GM08714 (cell line): ENCODE measurements at regions not wholly inside any gene's neighbourhood (a gene's known extent, or its start where the extent isn't known, plus 50 kb on each side); places are given as distances from the start of the nearest gene placed in this dataset.
"Not testable (repeated sequence)": the region's sequence is repeated elsewhere in the genome, so short reads cannot be mapped to it uniquely, and the experiment has no call there.

Experiments used
- H3K4me3 ChIP-seq: fragments of 200-500 bp; sonication (Bioruptor generic); 2 replicates; pipeline ENCODE4 v1.5.1; 2014; ENCODE audit warnings: mild to moderate bottlenecking, low read length, inconsistent platforms
- ZNF274 ChIP-seq: IDR thresholded peaks from 2 replicates; pipeline ENCODE4 v1.6.1; 2012; ENCODE audit warnings: mild to moderate bottlenecking, low read depth, low read length

DNA sequence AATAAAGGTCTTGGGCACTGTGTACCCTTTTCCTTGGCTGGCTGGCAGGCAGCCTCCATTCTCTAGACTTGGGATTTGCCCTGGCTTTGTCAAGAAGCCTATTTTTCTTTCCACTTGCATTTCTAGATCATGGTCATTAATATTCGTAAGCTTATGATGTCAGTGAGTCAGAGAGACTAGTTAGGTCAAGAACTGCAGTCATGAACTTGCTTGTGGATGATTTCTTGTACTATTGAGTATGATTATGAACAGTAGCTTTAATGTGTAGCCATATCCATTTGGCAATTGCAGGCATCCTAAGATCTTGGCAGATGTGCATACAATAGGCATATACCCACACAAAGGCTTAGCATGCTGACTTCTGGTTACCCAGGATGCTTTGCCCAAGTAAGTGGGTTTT, 186.8 kb upstream of the CLINT1 start:
- H3K4me3 ChIP-seq = no peak overlapping the region
- TF ChIP-seq ZNF274 = no peak

DNA sequence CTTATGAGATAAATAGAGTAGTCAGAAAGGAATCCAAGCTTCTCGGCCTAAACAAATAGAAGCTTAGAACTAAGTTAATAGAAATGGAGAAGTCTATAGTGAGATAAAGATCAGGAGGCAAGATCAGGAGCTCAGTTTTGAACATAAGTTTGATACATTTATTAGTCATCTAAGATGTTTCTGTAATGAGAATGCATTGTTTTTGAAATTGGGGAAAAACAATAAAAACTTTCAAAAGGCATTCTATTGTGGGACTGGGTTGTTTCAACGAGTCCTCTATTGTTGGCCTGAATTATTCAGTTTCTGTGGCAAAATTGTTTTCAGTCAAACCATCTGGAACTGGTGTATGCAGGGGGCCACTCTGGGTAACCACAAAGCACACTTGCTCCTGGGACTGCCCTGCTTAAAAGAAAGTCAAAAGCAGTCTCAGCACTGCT, 181.0 kb upstream of the CLINT1 start:
- no peak for TF ChIP-seq ZNF274
- H3K4me3 ChIP-seq = no peak overlapping the region

DNA sequence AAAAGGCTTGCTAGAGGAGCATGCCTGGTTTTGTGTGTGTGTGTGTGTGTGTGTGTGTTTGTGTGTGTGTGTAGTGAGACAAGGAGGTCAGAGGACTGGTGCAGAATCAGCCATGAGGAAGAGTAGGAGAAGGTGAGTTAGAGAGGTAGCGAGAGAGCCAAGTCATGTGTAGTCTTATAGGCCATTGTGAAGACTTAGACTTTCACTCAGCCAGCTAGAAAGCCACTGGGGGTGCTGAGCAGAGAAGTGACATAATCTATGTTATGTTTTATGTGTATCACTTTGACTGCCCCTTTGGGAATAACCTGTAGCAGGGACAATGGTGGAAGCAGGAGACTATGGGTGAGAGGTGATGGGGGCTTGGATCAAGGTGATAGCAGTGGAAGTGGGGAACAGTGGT, 180.5 kb upstream of the CLINT1 start:
- H3K4me3 ChIP-seq = no peak overlapping the region
- no peak for TF ChIP-seq ZNF274

DNA sequence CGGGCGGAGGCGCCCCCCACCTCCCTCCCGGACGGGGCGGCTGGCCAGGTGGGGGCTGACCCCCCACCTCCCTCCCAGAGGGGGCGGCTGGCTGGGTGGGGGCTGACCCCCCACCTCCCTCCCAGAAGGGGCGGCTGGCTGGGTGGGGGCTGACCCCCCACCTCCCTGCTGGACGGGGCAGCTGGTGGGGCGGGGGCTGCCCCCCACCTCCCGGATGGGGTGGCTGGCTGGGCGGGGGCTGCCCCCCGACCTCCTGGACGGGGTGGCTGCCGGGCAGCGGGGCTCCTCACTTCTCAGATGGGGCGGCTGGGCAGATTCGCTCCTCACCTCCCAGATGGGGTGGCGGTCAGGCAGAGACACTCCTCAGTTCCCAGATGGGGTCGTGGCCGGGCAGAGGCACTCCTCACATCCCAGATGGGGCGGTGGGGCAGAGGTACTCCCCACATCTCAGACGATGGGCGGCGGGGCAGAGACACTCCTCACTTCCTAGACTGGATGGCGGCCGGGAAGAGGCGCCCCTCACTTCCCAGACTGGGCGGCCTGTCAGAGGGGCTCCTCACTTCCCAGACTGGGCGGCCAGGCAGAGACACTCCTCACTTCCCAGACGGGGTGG, 178.1 kb upstream of the CLINT1 start:
- not testable (repeated sequence) for H3K4me3 ChIP-seq

DNA sequence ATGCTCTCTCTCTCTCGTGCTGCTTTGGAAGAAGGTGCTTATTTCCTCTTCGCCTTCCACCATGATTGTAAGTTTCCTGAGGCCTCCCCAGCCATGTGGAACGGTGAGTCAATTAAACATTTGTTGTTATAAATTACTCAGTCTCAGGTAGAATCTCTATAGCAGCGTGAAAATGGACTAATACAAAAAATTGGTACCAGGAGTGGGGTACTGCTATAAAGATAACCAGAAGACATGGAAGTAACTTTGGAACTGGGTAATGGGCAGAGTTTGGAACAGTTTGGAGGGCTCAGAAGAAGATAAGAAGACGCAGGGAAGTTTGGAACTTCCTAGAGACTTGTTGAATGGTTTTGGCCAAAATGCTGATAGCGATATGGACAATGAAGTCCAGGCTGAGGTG, 175.6 kb upstream of the CLINT1 start:
- not testable (repeated sequence) for H3K4me3 ChIP-seq

DNA sequence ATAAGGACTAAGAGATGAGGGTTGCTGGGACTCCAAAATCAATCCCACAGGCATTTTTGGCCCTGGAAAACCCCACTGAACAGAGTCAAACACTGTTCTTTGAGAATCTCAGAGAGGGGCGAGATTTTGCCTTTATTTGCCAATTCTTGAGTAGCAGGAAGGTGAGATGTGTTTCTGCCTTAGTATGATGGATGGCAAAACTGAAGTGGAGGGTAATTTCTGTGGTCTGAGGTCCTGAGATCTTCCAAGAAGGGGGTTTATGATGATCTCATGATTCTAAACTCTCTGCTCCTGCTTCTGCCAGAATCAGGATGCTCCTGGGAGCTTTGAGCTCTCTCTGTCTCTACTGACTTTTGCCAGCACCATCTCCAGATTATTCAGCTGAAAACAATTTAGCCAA, 174.8 kb upstream of the CLINT1 start:
- TF ChIP-seq ZNF274 = no peak
- no peak overlapping the region for H3K4me3 ChIP-seq

DNA sequence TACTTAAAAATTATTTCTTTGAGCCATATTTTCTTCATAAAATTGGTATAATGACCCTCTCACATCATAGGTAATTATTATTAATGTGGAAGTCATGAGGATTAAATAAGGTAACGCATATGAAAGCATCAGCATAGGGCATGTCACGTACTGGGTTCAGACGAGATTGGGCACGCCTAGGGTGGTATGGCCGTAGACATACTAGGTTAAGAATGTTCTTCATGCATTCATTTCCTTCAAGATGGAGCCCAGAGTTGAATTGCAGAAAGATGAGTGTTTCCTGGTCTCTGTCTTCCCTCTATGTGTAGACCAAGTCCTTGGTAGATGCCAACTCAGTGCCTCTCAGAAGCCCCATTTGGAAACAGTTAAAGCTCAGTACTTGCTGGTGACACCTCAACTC, 174.1 kb upstream of the CLINT1 start:
- no peak overlapping the region for H3K4me3 ChIP-seq
- TF ChIP-seq ZNF274 = no peak

DNA sequence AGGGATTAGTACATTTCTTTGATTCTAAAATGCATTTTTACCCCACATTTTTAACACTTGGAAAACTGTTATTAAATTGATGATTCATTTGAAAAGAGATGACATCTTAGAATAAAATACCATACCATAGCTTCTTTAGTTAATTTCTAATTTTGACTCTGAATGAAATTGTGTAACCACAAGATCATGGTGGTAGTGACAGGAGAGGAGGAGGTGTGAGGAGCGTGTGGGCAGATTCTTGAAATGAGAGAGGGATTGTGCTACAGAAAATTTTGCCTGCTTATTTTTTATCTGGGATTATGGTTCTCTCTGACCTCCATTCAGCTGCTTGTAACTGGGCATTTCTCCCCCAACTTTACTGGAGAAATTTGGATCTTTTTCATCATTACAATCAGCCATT, 173.3 kb upstream of the CLINT1 start:
- H3K4me3 ChIP-seq = no peak overlapping the region
- TF ChIP-seq ZNF274 = no peak

DNA sequence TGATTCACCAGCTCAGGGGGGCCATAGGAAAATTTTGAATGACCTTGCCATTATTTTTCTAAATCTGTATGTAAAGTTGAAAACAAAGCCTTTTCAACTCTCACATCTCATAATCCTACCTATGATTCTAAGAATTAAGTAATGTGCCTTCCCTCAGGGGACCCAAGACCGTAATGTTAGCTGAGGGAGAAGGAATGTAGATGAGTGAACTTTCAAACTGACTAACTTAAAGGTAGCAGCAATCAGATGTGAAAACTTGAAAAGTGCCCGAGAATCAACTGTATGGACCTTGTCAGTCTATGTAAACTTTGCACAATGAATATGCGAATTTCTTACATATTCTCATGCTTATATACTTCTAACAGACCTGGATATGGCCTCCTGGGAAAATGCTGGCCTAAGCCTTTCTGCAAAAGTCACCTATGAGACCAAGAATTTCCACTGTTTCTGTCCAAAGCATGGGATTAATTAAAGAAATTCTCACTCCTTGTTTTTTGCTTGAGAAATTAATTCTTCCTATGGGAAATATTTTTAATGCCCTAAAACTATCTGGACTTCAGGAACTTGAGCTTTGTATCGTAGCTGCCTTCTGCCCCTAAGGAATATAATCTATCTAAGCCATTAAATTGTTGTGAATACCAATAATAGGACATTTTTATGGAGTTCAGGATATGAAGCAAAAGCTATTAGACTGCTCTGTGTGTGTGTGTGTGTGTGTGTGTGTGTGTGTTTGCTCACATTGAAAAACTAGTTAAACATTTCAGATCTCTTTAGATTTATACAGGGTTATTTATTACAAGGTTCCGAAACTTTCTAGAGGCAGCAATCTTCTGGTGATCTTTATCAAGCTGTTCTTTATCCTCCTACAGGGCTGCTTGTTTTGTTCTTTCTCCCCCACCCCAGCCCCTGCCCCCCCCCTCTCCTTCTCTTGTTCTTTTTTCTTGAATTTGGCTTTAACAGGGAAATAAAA, 169.1 kb upstream of the CLINT1 start:
- TF ChIP-seq ZNF274 = no peak
- no peak overlapping the region for H3K4me3 ChIP-seq

DNA sequence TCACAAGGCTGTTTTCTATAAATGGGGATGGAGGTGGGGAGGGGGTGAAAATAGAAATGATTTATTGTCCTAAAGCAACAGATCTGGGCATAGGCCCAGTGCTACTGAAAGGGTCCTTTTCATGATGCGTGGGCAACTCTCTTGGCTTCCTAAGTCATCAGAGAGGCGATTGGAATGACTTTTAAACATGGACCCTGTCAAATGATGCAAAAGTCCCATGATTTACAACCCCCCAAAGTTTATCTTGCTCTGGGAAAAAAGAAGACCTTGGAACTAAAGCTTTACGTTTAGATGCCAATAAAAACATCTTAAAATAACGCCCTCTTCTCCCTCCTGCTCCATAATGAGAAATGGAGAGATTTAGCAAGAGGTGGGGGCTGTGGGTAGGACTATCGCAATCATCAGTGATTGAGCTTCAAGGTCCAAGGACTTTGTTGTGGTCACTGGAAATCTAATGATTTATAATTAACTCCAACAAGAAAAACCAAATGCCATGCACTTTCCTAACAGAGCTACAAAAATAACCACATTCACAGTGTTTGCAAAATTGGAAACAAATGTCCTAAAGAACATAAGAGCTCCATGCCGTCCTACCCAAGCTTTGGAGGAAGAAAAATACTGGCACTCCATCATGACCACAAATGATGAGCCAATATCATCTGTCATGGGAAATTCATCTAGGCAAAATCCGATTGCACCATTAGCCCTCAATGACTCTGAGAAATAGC, 167.5 kb upstream of the CLINT1 start:
- H3K4me3 ChIP-seq = no peak overlapping the region
- no peak for TF ChIP-seq ZNF274

DNA sequence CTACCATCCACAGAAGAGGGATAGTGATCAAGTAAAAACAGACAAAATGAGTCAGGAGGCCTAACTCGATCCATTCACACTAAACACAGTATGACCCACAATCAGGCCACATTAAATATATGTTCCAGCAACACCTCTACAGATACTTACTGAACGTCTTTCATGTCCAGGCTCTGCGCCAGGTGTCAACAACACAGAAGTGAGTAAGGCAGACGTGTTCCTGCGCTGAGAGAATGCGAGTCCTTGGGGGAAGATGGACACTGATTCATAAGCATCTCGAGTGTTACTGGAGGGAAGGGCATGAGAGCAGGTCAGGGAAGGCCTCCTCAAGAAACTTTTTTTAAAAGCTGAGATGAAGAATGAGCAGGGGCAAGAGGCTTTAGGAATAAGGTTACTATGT, 164.3 kb upstream of the CLINT1 start:
- H3K4me3 ChIP-seq = no peak overlapping the region
- TF ChIP-seq ZNF274 = no peak

DNA sequence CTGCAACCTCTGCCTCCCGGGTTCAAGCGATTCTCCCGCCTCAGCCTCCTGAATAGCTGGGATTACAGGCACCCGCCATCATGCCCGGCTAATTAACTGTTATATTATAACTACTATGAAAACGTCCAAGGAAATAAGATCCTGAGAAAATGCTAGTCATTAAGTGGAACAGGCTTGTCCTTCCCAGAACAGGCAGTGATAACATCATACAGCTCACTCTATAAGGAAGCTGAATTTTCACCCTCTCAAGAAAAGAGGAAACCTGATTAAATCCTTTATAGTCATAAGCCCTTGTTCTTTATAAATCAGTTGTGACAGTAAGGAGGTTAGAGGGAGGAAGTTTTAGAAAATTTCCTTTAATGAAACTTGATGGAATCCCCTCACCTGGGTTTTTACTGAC, 163.9 kb upstream of the CLINT1 start:
- TF ChIP-seq ZNF274 = no peak
- no peak overlapping the region for H3K4me3 ChIP-seq

DNA sequence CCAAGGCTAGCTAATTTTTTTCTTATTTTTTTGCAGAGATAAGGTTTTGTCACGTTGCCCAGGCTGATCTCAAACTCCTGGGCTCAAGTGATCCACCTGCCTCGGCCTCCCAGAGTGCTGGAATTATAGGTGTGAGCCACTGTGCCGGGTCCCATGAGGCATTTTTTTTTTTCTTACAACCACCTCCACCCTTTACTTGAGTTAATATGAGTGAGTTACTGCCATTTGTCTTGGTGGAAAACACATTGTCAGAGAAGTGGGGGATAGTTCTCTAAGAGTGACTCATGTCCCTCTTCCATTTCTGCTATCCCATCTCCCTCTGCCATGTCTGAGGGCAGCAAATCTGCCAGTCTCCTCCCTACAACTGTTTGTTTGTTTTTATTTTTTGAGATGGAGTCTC, 163.4 kb upstream of the CLINT1 start:
- no peak overlapping the region for H3K4me3 ChIP-seq
- no peak for TF ChIP-seq ZNF274

DNA sequence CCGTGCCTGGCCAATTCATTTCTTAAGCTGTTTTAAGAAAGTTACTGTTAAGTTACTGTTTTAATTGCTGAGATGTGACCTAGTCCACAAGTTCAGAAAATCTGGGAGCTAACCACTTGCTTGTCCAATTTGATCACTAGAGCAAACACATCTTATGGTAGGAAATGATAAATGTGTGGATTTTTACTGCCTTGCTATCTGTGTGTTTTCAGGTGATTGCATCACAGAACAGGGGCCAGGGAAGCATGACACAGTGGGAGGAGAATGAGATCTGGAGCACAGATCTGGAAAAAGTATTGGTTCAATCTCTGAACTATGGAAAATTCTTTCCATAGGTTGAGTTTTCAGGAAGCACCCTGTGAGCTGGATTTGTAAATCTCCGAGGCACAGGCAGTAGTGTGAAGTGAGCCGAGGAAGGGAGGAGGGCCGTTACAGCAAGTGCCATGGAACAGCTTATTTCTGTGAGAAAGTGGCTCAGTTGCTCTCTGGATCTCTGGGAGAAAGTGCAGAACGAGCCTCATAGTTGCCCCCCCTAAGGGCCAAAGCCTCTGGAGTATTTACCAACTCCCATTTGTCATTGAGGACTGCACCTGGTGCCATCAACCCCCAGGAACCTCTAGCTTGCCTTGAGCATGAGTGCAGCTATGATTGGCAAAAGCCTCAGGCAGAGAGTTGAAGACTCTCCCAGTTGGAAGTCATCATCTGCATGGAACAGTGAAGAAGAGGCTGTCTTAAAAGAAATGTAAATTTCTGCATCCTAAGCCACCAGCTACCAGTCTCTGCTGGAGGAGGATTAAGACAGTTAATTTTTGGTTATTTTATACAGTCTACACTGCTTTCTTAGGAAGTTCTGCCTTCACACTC, 161.8 kb upstream of the CLINT1 start:
- TF ChIP-seq ZNF274 = no peak

More for the DNA sequence above, 161.8 kb upstream of the CLINT1 start:
- H3K4me3 ChIP-seq = no peak overlapping the region
